Nephron (organoid): ENCODE measurements at regions not wholly inside any gene's neighbourhood (a gene's known extent, or its start where the extent isn't known, plus 50 kb on each side); places are given as distances from the start of the nearest gene placed in this dataset.
"Not testable (repeated sequence)": the region's sequence is repeated elsewhere in the genome, so short reads cannot be mapped to it uniquely, and the experiment has no call there.

Experiments
- H3K27ac Mint-ChIP-seq, 3 experiments: 2 replicates each; pipeline ENCODE4 v1.8.0; 2020; ENCODE audit warnings: mixed read lengths in 3 of 3, mild to moderate bottlenecking in 2 of 3, moderate library complexity in 1 of 3
- H3K27me3 Mint-ChIP-seq: 2 replicates; pipeline ENCODE4 v1.8.0; 2021; ENCODE audit warnings: low read depth, mild to moderate bottlenecking, moderate library complexity, mixed read lengths
- H3K36me3 Mint-ChIP-seq: 2 replicates; pipeline ENCODE4 v1.8.0; 2020; ENCODE audit warnings: low read depth, mixed read lengths
- H3K4me1 Mint-ChIP-seq: 2 replicates; pipeline ENCODE4 v1.8.0; 2020; ENCODE audit warnings: mixed read lengths
- H3K4me3 Mint-ChIP-seq, 3 experiments: 2 replicates each; pipeline ENCODE4 v1.8.0; 2020; ENCODE audit warnings: mild to moderate bottlenecking in 3 of 3, mixed read lengths in 3 of 3, moderate library complexity in 2 of 3
- H3K9me3 Mint-ChIP-seq: 2 replicates; pipeline ENCODE4 v1.8.0; 2020; ENCODE audit warnings: mixed read lengths
- CTCF ChIP-seq, 3 experiments: fragments of 200-600 bp; sonication (generic); IDR thresholded peaks; one replicate each; pipeline ENCODE4 v1.5.0; 2021; ENCODE audit warnings: antibody characterized with exemption in 3 of 3; ENCODE audit not compliant: unreplicated experiment in 3 of 3

GRCh38 chr3:110886222-110886893 is 185.3 kb upstream of the NECTIN3 start:
- peak overlapping the region in 2 of 3 experiments; percentile 5 to 85 for H3K27ac Mint-ChIP-seq
- no peak overlapping the region for H3K4me3 Mint-ChIP-seq
- TF ChIP-seq CTCF (IDR thresholded peaks at IDR 0.05; ENCODE audit: unreplicated experiment in 3 of 3), result no peak
- peaks cover 3% of the 10 kb centered on the region for H3K36me3 Mint-ChIP-seq
- H3K9me3 Mint-ChIP-seq, result peaks cover 3% of the 10 kb centered on the region
- H3K27me3 Mint-ChIP-seq, result no peaks in the 10 kb centered on the region
- no peaks in the 10 kb centered on the region for H3K4me1 Mint-ChIP-seq

GRCh38 chr3:110887176-110887575 is 184.4 kb upstream of the NECTIN3 start:
- Mint-ChIP-seq H3K36me3 (peaks cover 8% of the 10 kb centered on the region), H3K4me3 (peak overlapping the region in 1 of 3 experiments; percentile 19), H3K4me1 (no peaks in the 10 kb centered on the region), H3K27me3 (no peaks in the 10 kb centered on the region), H3K9me3 (peaks cover 3% of the 10 kb centered on the region), H3K27ac (peak overlapping the region in 1 of 3 experiments; percentile 45)
- no peak for TF ChIP-seq CTCF (IDR thresholded peaks at IDR 0.05; ENCODE audit: unreplicated experiment in 3 of 3)

- peak overlapping the region; percentile 65 to 86 (median 83) for H3K27ac Mint-ChIP-seq
- H3K36me3 Mint-ChIP-seq, result peaks cover 14% of the 10 kb centered on the region
- not testable (repeated sequence) for H3K9me3 Mint-ChIP-seq, H3K27me3 Mint-ChIP-seq, H3K4me1 Mint-ChIP-seq
- H3K4me3 Mint-ChIP-seq, result peak overlapping the region; percentile 74 to 80 (median 77)
These were observed 182.8 kb upstream of the NECTIN3 start for GRCh38 chr3:110888625-110889375.

- not testable (repeated sequence) for H3K27me3 Mint-ChIP-seq, H3K9me3 Mint-ChIP-seq, H3K4me1 Mint-ChIP-seq, H3K27ac Mint-ChIP-seq, H3K4me3 Mint-ChIP-seq
- H3K36me3 Mint-ChIP-seq, result peaks cover 14% of the 10 kb centered on the region
These were observed 182.3 kb upstream of the NECTIN3 start for GRCh38 chr3:110889376-110889699.

GRCh38 chr3:110894574-110894973 is 177.0 kb upstream of the NECTIN3 start:
- no peak for TF ChIP-seq CTCF (IDR thresholded peaks at IDR 0.05; ENCODE audit: unreplicated experiment in 3 of 3)
- no peaks in the 10 kb centered on the region for H3K27me3 Mint-ChIP-seq
- H3K9me3 Mint-ChIP-seq, result peaks cover 6% of the 10 kb centered on the region
- H3K36me3 Mint-ChIP-seq, result peaks cover 14% of the 10 kb centered on the region
- H3K4me1 Mint-ChIP-seq, result no peaks in the 10 kb centered on the region
- H3K27ac Mint-ChIP-seq, result no peak overlapping the region
- H3K4me3 Mint-ChIP-seq, result no peak overlapping the region

GRCh38 chr3:110895054-110895453 is 176.6 kb upstream of the NECTIN3 start:
- no peak overlapping the region for H3K4me3 Mint-ChIP-seq
- H3K27ac Mint-ChIP-seq, result no peak overlapping the region
- H3K36me3 Mint-ChIP-seq, result peaks cover 14% of the 10 kb centered on the region
- H3K4me1 Mint-ChIP-seq, result no peaks in the 10 kb centered on the region
- no peaks in the 10 kb centered on the region for H3K27me3 Mint-ChIP-seq
- peaks cover 6% of the 10 kb centered on the region for H3K9me3 Mint-ChIP-seq
- TF ChIP-seq CTCF (IDR thresholded peaks at IDR 0.05; ENCODE audit: unreplicated experiment in 3 of 3), result no peak

- peaks cover 7% of the 10 kb centered on the region for H3K36me3 Mint-ChIP-seq
- no peaks in the 10 kb centered on the region for H3K4me1 Mint-ChIP-seq
- no peaks in the 10 kb centered on the region for H3K27me3 Mint-ChIP-seq
- TF ChIP-seq CTCF (IDR thresholded peaks at IDR 0.05; ENCODE audit: unreplicated experiment in 3 of 3), result no peak
- H3K9me3 Mint-ChIP-seq, result peaks cover 3% of the 10 kb centered on the region
- no peak overlapping the region for H3K27ac Mint-ChIP-seq
- H3K4me3 Mint-ChIP-seq, result no peak overlapping the region
These were observed 174.6 kb upstream of the NECTIN3 start for GRCh38 chr3:110897046-110897445.
